NCI-H1436 (cell line): ENCODE measurements at regions not wholly inside any gene's neighbourhood (a gene's known extent, or its start where the extent isn't known, plus 50 kb on each side); places are given as distances from the start of the nearest gene placed in this dataset.

Experiments used
- DNase-seq: peaks from one replicate; lab custom pipeline; 2025; lab: John Stamatoyannopoulos, UW

- DNase-seq: no peak
These were observed 246.2 kb downstream of the LRFN2 start for GRCh38 chr6:40340957-40341356.

- DNase-seq: no peak
These were observed 247.0 kb downstream of the LRFN2 start for GRCh38 chr6:40340196-40340595.

GRCh38 chr6:40338306-40338705 lies 248.9 kb downstream of the LRFN2 start:
- no peak for DNase-seq

- DNase-seq: no peak
These were observed 250.0 kb downstream of the LRFN2 start for GRCh38 chr6:40336940-40337760.

- no peak for DNase-seq
These were observed 250.9 kb downstream of the LRFN2 start for GRCh38 chr6:40336296-40336695.

- DNase-seq: no peak
These were observed 252.5 kb downstream of the LRFN2 start for GRCh38 chr6:40334496-40335270.

GRCh38 chr6:40331545-40331944 lies 255.6 kb downstream of the LRFN2 start:
- DNase-seq: no peak

- no peak for DNase-seq
These were observed 256.9 kb downstream of the LRFN2 start for GRCh38 chr6:40330301-40330721.

- no peak for DNase-seq
These were observed 258.1 kb downstream of the LRFN2 start for GRCh38 chr6:40328986-40329545.

GRCh38 chr6:40328386-40328985 lies 258.7 kb downstream of the LRFN2 start:
- DNase-seq: peak; percentile 66

GRCh38 chr6:40326714-40327421 lies 260.3 kb downstream of the LRFN2 start:
- no peak for DNase-seq

- no peak for DNase-seq
These were observed 261.4 kb downstream of the LRFN2 start for GRCh38 chr6:40325791-40326190.

- DNase-seq: no peak
These were observed 262.1 kb downstream of the LRFN2 start for GRCh38 chr6:40325041-40325440.

GRCh38 chr6:40323881-40324634 lies 263.1 kb downstream of the LRFN2 start:
- DNase-seq: no peak

GRCh38 chr6:40322336-40322735 lies 264.8 kb downstream of the LRFN2 start:
- no peak for DNase-seq

- no peak for DNase-seq
These were observed 265.5 kb downstream of the LRFN2 start for GRCh38 chr6:40321616-40322015.

- DNase-seq: no peak
These were observed 266.2 kb downstream of the LRFN2 start for GRCh38 chr6:40320947-40321346.

GRCh38 chr6:40320441-40320840 lies 266.7 kb downstream of the LRFN2 start:
- DNase-seq: no peak

GRCh38 chr6:40319124-40319523 lies 268.0 kb downstream of the LRFN2 start:
- DNase-seq: no peak

GRCh38 chr6:40315060-40315459 lies 272.1 kb downstream of the LRFN2 start:
- DNase-seq: no peak

- DNase-seq: no peak
These were observed 273.6 kb downstream of the LRFN2 start for GRCh38 chr6:40313582-40313981.
